Astrocyte of the cerebellum (primary cell): ENCODE measurements at regions not wholly inside any gene's neighbourhood (a gene's known extent, or its start where the extent isn't known, plus 50 kb on each side); places are given as distances from the start of the nearest gene placed in this dataset.

Source experiments
- DNase-seq: peaks from one replicate; pipeline ENCODE4 v3.0.0-alpha.2; 2011; ENCODE audit warnings: low read depth
- H3K4me3 ChIP-seq: 2 replicates; pipeline ENCODE4 v1.5.1; 2011; ENCODE audit warnings: mild to moderate bottlenecking, low read depth, low read length, moderate library complexity
- CTCF ChIP-seq: IDR thresholded peaks from 2 replicates; pipeline ENCODE4 v1.5.1; 2012; ENCODE audit warnings: low read length, low read depth, moderate library complexity, mild to moderate bottlenecking; ENCODE audit errors: missing control alignments
- in situ Hi-C: cut with HindIII; loops from 2 replicates; pipeline ENCODE4 v1.10.0; 2017; ENCODE audit warnings: low sequenced_read_pairs

DNA sequence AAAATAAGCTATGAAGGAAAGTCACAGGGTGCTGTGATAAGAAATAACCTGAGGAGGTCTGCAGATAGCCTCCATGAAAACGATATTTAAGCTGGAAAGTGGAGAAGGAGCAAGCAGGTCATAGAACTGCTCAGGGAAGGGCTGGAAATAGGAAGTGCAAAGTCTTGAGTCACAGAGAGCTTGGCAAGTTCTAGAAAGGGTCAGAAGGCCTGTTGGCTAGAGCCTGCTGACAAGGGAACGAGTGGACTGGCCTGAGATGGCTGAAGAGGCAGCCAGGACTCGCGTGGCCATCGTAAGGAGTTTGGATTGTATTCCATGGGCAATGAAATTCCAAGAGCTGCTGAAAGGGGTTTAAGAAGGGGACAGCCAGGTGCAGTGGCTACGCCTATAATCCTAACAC lies 64.7 kb upstream of the IL12A start:
- DNase-seq = no peak
- no peak overlapping the region for H3K4me3 ChIP-seq
- no peak for TF ChIP-seq CTCF
- in situ Hi-C loops = no loop called here

- in situ Hi-C loops = no loop called here
- no peak for DNase-seq
- TF ChIP-seq CTCF = no peak
- no peak overlapping the region for H3K4me3 ChIP-seq
Measured at GRCh38 chr3:159924411-159924810, 64.2 kb upstream of the IL12A start.

DNA sequence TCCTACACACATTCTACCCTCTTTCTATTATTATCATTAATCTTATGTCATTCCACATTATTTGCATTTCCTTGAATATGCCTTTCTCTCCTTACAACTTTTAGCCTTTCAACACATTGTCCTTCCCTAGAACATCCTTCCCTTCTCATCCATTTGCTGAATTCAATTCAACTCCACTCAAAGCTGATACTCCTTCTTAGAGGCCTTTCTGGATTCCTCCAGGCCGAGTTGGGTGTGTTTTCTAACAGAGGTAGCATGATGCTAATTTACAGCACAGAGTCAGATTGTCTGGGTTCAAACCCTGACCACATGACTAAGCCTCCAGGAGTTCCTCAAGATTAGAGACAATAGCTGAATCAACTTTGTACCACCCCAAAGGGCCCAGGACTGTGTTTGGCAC lies 63.4 kb upstream of the IL12A start:
- no peak overlapping the region for H3K4me3 ChIP-seq
- no peak for TF ChIP-seq CTCF
- no peak for DNase-seq
- in situ Hi-C loops = no loop called here

GRCh38 chr3:159926573-159926972 lies 62.1 kb upstream of the IL12A start:
- no peak for DNase-seq
- in situ Hi-C loops = no loop called here
- H3K4me3 ChIP-seq = no peak overlapping the region
- TF ChIP-seq CTCF = no peak

- no peak for TF ChIP-seq CTCF
- H3K4me3 ChIP-seq = no peak overlapping the region
- no peak for DNase-seq
- in situ Hi-C loops = no loop called here
Measured at GRCh38 chr3:159928071-159928491, 60.6 kb upstream of the IL12A start.

DNA sequence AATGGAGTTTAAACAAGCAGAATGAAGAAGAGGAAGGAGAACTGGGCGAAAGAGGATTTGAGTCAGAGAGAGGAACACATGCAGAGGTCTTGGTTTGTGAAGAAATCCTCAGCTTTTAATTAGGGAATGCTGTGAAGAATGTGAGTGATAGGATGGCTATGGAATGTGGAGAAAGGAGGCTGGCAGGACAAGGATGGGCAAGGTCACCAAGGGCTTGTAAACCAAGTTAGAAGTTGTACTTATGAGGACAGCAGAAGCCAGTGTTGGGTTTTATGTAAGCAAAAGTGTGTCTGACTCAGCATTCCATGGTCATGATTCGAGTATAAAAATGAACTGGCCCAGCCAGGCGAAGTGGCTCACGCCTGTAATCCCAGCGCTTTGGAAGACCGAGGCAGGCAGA lies 60.0 kb upstream of the IL12A start:
- H3K4me3 ChIP-seq = no peak overlapping the region
- in situ Hi-C loops = no loop called here
- no peak for TF ChIP-seq CTCF
- DNase-seq = peak; percentile 83
